ENCODE measurements at regions not wholly inside any gene's neighbourhood (a gene's known extent, or its start where the extent isn't known, plus 50 kb on each side); places are given as distances from the start of the nearest gene placed in this dataset.
"Not testable (repeated sequence)": the region's sequence is repeated elsewhere in the genome, so short reads cannot be mapped to it uniquely, and the experiment has no call there.

- DNase-seq = no peak
These were observed 253.8 kb downstream of the TTC8 start for GRCh38 chr14:89078021-89078795.

- no peak for DNase-seq
These were observed 260.8 kb downstream of the TTC8 start for GRCh38 chr14:89085231-89085731.

GRCh38 chr14:89085737-89086382, 261.4 kb downstream of the TTC8 start:
- DNase-seq = no peak

GRCh38 chr14:89088530-89088929, 264.1 kb downstream of the TTC8 start:
- no peak for DNase-seq

- DNase-seq = no peak
These were observed 264.9 kb downstream of the TTC8 start for GRCh38 chr14:89089330-89089729.

GRCh38 chr14:89091781-89092180, 267.3 kb downstream of the TTC8 start:
- no peak for DNase-seq

- DNase-seq = no peak
These were observed 268.8 kb downstream of the TTC8 start for GRCh38 chr14:89093083-89093730.

- no peak for DNase-seq
These were observed 270.6 kb downstream of the TTC8 start for GRCh38 chr14:89095036-89095435.

- DNase-seq = no peak
These were observed 272.5 kb downstream of the TTC8 start for GRCh38 chr14:89096946-89097345.

- no peak for DNase-seq
These were observed 273.8 kb downstream of the TTC8 start for GRCh38 chr14:89098254-89098653.

GRCh38 chr14:89104171-89104817, 279.8 kb downstream of the TTC8 start:
- DNase-seq = not testable (repeated sequence)

- DNase-seq = not testable (repeated sequence)
These were observed 280.4 kb downstream of the TTC8 start for GRCh38 chr14:89104861-89105260.
